Mesenteric fat pad (tissue), 1 donor: ENCODE measurements at regions not wholly inside any gene's neighbourhood (a gene's known extent, or its start where the extent isn't known, plus 50 kb on each side); places are given as distances from the start of the nearest gene placed in this dataset.
"Not testable (repeated sequence)": the region's sequence is repeated elsewhere in the genome, so short reads cannot be mapped to it uniquely, and the experiment has no call there.

ENCODE experiments used
- DNase-seq: peaks from one replicate; pipeline ENCODE4 v3.0.0-alpha.2; 2020; ENCODE audit warnings: low spot score
- donor health status: DM: yes; HTN: yes; CAD: no.

DNA sequence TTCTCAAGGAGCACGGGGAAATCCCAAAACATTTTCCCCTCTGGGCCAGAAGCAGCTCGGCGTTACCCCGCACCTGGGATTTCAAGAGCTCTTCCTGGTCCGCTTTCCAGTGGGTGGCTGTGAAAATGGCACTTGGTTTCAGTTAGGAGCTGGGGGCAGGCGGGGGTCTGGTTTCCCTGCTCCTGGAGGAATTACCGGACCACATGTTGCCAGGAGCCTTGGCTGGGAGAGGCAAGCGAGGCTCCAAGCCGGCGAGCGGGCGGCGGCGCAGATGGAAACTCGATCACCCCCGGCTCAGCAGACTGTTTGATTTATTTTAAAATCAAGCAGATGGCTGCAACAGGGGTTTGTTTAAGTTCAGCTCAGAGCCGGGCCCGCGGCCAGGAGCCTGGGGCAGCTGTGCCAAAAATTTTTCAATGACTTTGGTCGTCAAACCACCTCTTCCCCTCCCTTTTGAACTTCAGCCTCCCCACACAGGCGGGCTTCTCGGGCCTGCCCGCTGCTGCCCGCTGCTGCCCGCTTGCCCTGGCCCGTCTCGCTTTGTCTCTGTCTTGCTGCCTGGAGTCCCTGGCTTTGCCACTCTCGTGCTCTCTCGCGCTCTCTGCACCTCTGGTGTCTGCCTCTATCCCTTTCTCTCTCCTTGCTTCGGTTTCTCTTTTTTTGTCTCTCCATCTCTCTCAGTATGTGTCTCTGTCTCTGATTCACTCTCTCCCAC is 108.0 kb upstream of the CIBAR2 start:
- no peak for DNase-seq

DNA sequence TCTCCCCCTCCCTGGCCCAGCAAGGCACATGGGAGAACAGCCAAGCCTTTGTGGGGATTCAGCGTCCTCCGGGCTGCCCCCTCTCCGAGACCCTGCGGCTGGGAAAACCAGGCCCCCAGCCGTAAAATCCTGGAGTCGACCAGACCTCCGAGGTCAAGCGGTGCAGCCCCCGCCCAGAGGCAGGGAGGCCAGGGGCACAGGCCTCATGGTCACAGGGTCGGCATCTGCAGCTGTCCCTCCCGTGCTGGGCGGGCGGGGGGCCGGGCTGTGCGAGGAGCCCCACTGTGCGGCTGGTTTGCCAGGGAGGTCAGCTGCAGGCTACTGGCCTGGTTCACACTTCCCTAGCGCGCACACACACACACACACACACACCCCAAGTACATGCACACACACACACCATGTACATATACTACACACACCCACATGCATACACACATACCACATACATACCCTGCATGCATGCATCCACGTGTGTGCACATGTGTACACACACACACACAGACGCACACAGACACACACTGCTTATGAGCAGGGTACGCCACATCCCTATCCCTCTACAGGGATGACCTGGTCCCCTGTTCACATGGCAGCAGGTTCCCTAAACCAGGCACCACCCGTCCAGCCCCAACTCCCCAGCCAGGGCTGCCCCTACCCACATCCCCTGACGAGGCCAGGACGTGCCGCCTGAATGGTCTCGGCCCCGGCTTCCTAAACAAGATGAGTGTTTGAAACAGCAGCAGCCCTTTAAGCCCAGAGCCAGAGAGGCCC is 108.9 kb upstream of the CIBAR2 start:
- DNase-seq: no peak

DNA sequence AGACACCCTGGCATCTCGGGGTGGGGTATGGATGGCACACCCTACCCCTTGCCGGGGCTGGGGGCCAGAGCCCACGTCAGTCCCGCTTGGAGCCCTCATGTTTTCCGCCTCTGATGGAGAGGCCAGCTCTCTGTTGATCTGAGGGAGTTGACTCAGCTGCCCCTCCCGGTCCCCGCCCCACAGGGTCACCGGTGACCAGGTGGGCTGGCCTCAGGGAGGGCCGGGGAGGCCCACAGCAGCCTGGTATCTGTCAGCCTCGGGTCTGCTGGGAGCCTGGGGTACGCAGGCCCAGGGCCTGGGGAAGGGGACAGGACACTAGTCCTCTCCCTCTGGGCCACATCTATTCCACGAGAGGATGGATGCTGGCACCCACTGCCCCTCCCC is 109.5 kb upstream of the CIBAR2 start:
- no peak for DNase-seq

DNA sequence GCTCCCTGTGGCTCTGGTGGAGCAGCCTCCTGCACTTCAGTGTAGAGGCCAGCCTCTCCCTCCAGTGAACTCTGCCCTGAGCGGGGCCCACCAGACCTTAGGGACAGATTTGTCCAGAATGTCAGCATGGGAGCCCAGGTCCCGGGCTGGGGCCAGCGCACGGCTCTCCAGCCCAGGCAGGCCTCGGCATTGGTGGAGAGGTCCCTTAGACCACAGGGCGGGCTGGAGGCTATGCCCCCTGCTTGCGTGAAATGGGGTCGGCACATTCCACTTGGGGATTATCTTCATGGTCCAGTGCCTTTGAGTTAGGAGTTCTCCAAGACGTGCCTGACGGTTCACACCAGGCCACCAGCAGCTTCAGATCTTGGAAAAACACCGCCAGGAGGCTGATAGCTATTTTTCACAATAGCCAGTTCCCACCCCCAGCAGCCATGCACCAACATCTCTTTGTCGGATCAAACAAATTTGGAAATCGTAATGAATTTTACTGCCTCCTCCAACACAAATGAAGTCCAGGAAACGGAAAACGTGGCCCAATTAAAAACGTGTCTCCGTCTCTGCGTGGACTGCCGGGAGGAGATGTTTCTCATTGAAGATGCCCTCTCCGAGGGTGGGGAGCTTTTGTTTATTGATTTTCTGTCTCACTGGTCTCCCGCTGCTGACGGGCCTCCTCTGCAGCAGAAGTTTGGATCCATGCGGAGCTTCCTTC is 110.0 kb upstream of the CIBAR2 start:
- no peak for DNase-seq

DNA sequence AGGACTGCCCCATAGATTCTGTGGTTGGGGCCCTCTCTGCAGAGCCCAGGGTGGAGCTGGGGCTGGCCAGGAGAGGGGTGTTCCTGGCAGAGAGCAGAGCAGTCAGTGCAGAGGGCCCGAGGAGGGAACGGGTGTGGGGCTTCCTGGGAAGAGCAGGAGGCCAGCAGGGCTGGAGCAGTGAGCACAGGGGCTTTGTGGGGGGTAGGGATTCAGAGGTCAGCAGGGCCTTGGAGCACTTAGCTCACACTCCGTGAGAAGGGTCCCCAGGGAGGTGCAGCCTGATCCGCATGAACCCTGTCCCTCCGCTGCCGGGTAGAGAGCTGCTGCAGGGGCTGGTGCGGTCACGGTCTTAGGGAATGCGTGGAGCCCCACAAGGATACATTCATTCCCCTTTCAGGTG is 113.0 kb upstream of the CIBAR2 start:
- DNase-seq: no peak

DNA sequence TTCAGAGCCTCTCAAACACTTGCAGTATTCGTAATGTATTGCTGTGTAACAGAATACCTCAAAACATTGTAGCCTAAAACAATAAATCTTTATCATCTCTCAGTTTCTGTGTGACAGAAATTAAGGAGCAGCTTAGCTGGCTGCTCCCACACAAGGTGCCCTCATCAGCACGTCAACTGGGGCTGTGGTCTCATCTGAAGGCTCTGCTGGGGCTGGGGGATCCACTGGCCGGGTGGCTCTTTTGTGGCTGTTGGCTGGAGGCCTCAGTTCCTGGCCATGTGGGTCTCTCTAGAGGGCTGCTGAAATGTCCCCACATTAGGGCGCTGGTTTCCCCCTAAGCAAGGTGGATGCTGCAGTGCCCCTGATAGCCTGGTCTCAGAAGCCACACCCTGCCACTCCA is 113.4 kb upstream of the CIBAR2 start:
- DNase-seq: no peak

DNA sequence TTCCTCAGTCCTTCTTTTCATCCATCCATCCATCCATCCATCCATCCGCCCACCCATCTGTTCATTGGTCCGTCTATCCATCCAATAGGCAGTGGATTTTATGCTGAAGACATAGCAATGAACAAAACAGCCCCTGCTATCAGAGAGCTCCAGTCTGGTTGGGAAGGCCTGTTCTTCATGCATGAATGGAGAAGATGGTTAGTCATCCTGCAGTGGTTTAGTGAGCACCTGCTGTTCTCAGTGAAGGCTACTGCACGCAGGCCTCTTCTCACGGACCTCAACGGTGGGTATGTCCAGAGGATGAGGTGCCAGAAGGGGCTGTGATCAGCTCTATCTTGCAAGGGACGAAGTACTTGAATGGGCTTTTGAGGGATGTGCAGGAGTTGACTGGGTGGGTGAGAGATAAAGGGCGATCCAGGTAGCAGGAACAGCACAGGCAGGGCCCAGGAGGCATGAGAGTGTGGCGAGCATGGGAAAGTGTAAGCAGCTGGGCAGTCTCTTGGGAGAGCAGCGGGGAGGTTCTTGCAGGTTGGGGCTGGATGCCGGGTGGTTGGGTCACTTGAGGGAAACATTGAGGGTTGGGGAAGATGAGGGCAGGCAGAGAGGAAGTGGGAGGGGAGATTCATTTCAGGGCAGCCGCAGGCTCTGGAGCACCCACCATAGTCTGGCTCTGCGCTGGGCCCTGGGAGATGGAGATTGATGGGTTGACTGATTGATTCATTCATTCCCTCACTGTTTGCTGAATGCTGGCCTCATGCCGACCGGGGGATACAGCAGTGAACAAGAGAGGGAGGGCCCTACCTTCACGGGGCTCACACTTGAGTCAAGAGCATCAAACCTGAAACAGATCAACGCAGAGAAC is 115.0 kb upstream of the CIBAR2 start:
- DNase-seq: no peak

DNA sequence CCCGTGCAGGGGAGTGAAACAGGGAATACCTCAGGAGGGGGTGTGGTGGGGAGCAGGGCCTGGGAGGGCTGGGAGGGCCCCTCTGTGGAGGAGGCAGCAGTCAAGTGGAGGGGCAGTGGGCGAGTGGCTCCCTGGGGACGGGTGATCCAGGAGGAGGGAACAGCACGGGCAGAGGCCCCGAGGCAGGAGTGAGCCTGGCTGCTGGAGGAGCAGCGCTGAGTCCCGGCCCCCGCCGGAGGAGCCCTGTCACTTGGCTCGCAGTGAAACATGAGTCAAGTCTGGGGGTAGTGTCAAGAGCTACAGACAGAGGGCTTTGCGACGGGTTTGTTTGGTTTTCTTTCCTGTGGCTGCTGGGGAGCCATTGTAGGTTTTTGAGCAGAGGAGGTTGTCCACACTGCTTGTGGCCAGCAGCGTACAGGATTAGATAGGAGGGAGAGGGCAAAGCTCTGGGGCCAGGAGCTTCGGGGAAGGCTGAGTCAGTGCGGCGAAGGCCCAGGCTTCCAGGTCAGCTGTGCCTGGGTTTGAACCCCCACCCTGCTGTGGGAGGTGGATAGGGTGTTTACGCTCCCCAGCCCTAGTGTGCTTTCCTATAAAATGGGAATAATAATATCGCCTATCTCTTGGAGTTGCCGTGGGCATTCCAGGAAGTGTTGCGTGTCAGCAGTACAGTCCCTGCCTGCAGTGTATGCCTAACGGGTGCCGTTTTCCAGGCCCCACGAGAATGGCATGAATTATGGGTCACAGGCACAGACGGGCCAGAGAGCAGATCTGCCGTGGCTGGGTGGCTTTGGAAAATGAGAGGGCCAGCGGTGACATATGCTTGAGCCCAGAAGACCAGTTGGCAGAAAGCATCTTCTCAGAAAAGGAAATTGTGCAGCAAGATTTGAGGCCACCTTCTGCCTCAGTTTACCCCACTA is 115.9 kb upstream of the CIBAR2 start:
- no peak for DNase-seq

DNA sequence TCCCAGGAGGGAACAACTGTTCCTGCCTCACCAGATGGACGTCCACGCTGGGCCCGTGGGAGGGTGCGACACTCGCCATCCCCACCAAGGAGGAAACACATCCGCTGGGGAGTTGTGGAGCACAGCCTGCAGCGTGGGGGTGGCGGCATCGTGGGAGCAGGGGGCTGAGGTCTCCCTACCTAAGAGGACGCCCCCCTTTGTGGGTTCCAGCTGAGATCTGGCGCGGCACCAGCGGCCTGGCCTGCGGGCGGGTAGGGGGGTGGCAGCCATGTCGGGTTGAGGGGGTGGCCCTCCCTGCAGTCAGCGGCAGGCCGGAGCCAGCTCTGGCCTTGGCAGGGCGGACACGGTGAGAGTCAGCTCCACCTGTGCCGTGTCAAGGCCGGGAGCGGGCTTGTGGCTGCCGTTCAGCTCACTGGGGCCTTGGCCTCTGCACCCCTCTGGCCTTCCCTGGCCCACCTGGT is 116.7 kb upstream of the CIBAR2 start:
- DNase-seq: no peak

DNA sequence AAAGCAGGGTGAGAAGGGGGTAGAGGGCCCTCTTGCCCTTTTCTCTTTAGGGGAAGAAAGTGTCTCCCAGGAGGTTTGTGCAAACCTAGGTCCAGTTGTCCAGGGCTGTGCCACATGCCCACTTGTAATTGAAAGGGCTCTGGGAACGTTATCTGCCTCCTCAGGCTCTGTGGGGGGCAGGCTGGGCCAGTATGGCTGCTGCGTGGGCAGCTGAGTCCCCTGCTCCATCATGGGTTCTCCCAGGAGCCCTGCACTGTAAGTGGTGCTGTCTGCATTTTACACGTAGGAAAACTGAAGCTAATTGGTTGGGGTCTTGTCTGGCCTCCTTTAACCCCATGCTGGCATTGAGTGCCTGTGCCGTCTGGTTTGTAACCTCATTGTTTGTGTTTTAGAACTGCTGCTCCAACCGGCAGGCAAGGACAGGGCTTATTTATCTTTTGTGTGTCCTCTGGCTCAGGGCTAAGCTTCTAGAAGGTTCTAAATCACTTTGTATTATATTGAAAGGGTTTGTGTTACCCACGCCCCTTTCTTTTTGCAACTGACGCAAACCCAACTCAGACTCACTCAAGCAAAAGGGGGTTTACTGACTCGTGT is 117.7 kb upstream of the CIBAR2 start:
- no peak for DNase-seq

DNA sequence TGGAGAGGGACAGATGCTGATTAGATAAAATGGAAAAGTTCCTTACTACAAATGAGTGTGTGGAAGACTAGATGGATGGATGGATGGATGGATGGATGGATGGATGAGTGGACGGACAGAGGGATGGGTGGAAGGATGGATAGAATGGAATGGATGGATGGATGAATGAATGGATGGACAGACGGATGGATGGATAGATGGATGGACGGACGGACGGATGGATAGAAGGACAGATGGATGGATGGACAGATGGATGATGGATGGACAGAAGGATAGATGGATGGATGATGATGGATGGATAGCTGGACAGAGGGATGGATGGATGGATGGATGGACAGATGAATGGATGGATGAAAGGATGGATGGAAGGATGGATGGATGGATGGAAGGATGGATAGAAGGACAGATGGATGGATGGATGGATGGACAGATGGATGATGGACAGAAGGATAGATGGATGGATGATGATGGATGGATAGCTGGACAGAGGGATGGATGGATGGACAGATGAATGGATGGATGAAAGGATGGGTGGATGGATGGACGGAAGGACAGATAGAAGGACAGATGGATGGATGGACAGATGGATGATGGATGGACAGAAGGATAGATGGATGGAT is 118.6 kb upstream of the CIBAR2 start:
- not testable (repeated sequence) for DNase-seq

DNA sequence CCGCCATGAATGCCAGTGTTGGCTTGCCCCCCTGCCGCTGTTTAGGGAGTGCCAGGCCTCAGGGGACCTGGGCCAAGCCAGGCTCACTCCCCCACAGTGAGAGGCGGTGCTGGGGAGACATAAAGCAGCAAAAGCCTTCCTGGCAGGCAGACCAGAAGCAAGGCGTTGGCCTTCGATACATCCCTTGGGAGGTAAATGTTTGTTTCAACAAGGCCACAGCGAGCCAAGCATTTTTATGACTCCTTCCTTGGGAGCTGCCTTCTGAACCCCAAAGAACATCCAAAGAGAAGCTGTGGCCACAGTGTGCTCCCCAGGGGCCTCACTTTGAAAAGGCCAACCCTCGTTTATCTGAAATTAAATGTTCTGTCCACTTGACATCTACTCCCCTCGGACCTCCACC is 119.7 kb upstream of the CIBAR2 start:
- DNase-seq: no peak

DNA sequence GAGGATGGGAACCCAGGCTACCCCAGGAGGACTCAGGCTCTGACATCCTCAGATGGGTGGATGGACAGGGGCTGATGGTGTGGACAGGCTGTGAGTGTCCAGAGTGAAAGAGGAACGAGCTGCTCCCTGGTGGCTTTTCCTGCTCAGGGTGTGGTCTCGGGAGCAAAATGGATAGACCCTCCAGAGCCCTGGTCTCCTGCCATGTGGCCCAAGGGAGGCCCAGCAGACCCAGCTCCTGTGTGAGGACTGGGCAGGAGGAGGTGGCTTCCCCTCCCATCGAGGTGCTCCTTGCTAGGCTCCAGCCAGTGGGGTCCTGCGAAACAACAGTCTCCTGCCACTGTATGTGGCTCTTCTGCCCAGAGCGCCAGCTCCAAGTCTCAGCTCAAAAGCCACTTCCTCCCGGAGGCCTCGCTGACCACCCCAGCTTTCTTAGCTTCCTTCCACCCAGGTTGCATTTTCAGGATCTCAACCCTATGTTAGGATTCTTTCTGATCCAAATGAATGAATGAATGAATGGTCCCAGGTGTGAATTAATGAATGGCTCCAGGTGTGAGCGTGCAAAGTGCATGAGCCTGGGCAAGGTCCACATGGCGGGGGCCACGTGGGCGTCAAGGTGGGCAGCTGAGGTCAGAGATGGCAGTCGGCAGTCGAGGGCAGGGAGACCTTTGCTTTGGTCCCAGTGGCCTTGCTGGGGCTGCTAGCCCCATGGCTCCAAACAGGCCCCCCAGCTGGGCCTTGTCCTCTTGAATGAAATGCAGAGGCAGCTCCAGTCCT is 120.3 kb upstream of the CIBAR2 start:
- DNase-seq: no peak

DNA sequence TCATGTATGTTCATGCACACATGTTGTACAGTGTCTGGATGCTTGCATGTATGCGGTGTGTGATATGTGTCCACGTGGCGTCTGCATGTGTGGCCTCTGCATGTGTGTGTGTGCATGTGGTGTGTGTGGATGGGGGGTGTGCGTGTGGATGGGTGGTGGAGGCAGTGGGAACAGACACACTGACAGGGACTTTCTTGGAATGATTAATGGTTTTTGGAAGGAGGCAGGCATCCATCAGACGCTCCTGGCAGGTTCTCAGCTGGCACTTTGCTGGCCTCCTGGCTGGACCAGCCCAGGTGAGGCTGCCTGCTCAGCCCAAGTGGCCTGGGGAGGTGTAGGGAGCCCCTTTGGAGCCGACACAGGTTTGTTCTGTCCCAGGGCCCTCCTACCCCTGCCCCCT is 121.2 kb upstream of the CIBAR2 start:
- DNase-seq: no peak

DNA sequence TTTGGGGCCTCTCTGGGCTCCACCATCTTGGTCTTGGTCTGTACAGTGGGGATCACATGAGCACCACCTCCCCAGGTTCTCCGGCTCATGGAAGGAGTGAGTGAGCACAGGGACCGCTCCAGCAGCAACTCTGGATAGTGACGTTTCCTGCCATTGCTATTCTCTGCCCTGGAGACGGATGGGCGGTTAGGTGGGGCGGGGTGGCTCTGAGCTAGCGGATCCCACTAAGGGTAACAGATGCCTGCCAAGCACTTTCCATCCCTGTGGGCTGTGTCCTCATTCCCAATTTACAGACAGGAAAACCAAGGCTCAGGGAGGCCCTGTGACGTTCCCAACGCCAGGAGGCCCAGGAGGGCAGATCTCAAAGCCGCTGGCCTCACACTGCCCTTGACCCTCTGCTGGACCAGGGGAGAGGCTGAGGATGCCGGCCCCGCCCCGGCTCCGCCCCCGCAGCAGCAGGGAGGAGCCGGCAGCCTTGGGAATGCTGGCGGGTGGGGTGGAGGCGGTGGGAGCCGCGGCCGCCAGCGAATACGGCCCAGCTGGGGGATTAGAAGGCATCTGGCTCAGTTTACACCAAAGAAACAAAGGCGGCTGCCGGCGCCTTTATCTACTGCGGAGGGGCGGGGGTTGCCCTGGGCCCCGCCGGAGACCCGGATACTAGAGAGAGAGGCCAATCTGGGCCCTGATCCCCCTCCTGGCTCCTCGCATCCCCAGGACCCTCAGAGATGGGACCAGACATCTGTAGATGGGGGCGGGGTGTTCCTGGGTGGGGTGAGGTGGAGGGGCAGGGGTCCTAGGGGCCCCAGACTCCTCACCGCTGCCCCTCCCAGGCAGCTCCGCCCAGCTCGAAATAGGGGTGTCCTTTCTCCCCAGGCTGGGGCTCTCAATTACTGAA is 122.3 kb upstream of the CIBAR2 start:
- no peak for DNase-seq

DNA sequence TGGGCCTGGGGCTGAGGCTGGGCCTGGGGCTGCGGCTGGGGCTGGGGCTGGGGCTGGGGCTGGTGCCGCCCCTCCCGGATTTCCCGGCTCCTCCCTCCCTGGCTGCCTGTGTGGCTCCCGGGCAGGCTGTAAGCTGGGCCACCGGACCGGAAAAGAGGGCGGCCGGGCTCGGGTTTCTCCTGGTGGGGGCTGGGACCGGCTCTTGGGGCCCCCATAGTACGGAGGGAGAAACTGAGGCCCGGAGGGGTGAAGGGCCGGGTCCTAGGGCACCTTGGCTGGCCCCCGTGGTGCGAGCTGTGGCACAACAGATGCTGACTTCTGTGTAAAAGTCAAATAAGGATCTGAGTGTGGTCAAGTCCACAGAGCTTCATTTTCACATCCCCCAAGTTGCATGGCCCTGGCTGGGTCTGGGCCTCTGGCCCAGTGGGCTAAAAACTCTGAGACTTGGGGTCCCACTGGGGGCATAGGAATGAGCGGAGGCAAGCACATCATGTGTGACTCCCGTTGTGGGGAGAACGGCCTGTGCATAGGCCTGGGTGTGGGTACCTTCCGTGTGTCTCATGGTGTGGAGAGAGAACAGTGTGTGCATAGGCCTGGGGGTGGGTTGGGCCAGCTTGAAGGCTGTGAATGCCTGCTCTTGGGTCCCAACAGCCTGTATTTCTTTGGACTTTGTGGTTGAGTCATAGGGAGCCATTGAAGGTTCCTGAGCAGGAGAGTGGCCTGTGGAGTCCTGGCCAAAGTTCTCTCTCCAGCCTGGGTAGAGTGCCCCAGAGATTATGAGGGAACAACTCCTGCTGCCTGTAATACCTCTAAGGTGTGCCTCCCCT is 123.9 kb upstream of the CIBAR2 start:
- DNase-seq: no peak

DNA sequence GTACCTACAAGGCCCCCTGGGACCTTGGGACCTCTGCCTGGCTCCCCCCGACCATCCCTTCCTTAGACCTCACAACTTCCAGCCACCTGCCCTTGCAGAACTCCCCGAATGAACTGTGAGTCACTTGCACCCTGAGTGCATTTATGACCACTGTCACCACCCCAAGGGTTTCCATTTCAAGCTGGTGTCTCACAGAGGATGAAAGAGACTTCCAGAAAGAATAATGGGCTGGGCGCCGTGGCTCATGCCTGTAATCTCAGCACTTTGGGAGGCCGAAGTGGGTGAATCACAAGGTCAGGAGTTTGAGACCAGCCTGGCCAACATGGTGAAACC is 124.5 kb upstream of the CIBAR2 start:
- no peak for DNase-seq
